ENCODE measurements at regions not wholly inside any gene's neighbourhood (a gene's known extent, or its start where the extent isn't known, plus 50 kb on each side); places are given as distances from the start of the nearest gene placed in this dataset.
A peak's percentile ranks its signal among the peaks of the same experiment; 100 is the strongest.

DNA sequence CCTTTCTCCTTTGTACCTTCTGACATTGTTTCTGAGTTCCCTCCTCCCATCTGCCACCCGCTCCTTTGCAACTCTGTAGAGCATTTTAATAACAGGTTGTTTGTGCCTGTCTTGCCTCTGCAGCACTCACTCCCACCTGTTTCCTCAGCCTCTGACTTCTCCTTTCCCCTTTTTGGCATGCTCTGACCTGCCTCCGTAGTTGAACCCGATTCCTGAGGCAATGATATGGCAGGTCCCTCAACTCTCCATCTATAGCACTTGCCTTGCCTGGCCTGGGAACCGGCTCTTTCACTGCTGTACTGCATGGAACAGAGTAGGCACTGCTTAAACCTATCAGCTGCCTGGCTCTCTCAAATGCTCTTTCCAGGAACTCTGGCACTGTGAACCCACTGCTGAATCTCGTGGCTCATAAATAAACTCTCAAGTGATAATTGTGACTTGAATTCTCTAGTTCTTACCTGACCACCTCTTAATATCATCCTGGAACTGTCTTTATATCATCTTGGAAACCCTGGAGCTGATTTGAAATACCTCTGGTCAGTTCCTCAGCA, 50.3 kb downstream of the UTRN start:
- no peak for DNase-seq

GRCh38 chr6:144335914-144336313, 50.8 kb downstream of the UTRN start:
- no peak for DNase-seq

DNA sequence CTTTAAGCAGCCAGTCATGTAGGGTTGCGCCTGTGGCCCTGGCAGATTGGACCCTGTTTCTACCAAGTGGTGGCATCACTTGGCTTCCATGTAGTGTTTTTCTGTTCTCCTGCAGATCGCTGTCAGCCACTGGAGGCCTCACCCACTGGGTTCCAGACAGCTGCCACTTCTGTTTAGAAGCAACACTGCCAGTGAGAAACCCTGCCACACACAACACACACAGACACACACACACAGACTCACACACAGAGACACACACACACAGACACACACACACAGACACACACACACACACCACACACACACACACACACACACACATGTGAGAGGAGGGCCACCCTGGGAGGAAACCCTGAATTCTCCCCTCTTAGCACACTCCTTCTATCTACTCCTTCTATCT, 51.8 kb downstream of the UTRN start:
- DNase-seq = no peak

DNA sequence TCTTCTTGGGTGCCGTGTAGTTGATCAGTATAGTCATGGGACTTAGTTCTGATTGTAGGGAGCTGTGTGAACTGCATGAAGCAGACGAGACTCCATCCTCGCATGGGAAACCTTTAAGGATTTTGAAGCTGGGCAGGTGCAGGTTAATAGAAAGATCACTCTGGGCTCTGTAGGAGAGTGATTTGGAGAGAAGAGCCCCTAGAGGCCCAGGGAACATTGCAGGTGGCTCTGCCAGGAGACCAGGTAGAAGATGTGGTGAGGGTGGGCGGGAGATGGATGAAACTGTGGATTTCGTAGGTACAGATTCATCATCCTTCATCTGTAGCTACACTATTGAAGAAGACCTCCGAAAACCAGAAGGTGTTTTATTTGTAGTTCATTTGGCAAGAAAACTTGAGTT, 53.3 kb downstream of the UTRN start:
- DNase-seq = no peak

- no peak for DNase-seq
Measured at GRCh38 chr6:144338951-144339700, 54.0 kb downstream of the UTRN start.

- DNase-seq = no peak
Measured at GRCh38 chr6:144339859-144340452, 54.8 kb downstream of the UTRN start.

GRCh38 chr6:144340541-144341371, 55.6 kb downstream of the UTRN start:
- DNase-seq = no peak

DNA sequence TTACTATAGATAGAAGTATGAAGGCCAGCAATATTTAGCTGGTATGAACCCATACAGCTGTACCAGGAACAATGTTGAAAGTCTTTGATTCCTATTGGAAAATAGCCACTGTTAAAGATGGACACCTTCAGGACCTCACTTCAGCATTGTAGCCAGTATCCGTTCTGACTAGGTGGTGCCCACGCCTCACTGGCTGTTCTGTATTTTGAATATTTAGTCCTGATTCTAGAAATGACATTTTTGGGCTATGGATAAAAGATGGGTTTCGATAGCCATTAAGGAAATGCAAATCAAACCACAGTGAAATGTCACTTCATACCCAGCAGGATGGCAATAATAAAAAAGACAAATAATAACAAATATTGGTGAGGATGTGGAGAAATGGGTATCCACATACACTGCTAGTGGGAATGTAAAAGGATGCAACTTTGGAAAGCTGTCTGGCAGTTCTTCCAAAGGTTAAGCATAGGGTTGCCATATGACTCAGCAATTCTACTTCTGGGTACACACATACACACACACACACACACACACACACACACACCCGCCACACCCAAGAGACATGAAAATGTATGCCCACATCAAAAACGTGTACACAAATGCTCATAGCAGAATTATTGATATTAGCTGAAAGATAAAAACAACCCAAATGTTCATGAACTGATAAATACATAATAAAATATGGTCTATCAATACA, 56.8 kb downstream of the UTRN start:
- no peak for DNase-seq

- DNase-seq = no peak
Measured at GRCh38 chr6:144343701-144344428, 58.7 kb downstream of the UTRN start.

- DNase-seq = no peak
Measured at GRCh38 chr6:144344646-144345045, 59.5 kb downstream of the UTRN start.

GRCh38 chr6:144345451-144345850, 60.3 kb downstream of the UTRN start:
- DNase-seq = no peak

GRCh38 chr6:144346719-144347447, 61.7 kb downstream of the UTRN start:
- peak; percentile 81 for DNase-seq

- no peak for DNase-seq
Measured at GRCh38 chr6:144347448-144347759, 62.3 kb downstream of the UTRN start.

- DNase-seq = no peak
Measured at GRCh38 chr6:144347933-144348332, 62.8 kb downstream of the UTRN start.

GRCh38 chr6:144349690-144350527, 64.8 kb downstream of the UTRN start:
- DNase-seq = peak; percentile 40

DNA sequence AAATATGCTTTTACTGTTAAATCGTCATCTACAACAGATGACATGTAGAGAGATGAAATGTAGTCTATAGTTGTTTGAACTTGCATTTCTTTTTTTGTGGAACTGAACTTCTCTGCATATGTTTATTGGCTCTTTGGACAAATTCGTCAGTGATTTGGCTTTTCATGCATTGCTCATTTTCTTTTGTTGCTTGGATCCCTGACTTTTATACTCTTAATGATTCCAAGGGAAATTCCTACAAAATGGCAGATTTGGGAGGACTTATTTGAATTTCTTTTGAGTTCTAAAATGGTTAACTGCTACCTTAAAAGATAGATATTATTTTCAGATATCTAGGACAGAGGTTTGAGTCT, 65.4 kb downstream of the UTRN start:
- DNase-seq = no peak

- DNase-seq = no peak
Measured at GRCh38 chr6:144351379-144352127, 66.4 kb downstream of the UTRN start.

- peak; percentile 42 for DNase-seq
Measured at GRCh38 chr6:144352331-144352730, 67.2 kb downstream of the UTRN start.

DNA sequence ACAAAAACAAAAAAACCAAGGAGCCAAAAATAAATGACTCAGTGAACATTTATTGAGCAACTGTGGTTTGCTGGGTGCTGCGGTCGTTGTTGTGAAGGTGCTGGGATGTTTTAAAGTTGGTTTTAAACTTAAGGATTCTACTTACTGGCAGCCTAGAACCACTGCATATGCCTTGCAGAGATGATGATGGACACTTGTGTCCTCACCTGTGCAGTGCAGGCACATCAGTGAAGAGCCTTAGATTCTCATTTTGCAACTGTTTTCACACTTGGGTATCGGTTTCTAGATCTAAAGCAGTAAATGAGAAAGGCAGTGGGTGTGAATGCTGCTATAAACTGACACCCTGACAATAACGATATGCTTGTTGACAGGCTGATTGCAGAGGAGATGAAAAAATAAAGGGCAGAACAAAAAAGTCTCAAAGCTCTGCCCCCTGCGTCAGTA, 68.8 kb downstream of the UTRN start:
- DNase-seq = no peak

DNA sequence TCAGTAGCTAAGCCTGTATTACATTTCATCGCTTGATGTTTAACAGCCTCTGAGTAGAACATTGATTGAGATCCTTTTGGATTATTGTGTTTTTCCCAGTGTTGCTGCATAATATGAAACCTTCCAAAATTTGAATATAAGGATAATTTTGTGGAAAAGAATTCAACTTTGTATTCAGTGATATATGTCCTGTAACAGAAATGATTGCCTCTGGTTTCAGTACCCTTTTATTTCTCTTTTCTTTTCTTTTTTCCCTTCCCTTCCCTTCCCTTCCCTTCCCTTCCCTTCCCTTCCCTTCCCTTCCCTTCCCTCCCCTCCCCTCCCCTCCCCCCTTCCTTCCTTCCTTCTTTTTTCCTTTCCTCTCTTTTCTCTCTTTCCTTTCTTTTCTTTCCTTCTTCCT, 74.6 kb downstream of the UTRN start:
- DNase-seq = no peak
